CD14-positive monocyte (primary cell): ENCODE measurements at regions not wholly inside any gene's neighbourhood (a gene's known extent, or its start where the extent isn't known, plus 50 kb on each side); places are given as distances from the start of the nearest gene placed in this dataset.

ENCODE experiments used
- DNase-seq, 3 donors: peaks; one replicate each; pipeline ENCODE4 v3.0.0-alpha.2; 2011 to 2022
- H2AFZ ChIP-seq: 2 replicates; pipeline ENCODE4 v1.6.0; 2012; ENCODE audit warnings: mild to moderate bottlenecking, low read depth, low read length, inconsistent platforms; ENCODE audit not compliant: insufficient read depth, poor library complexity, severe bottlenecking
- H3K27ac ChIP-seq, 2 donors: 1 replicate in 1 of 2; 2 replicates in 1 of 2; pipeline ENCODE4 v1.5.1; 2012 to 2013; ENCODE audit warnings: low read length in 2 of 2, control low read depth in 1 of 2, inconsistent platforms in 1 of 2, low read depth in 1 of 2, mild to moderate bottlenecking in 1 of 2
- H3K27me3 ChIP-seq, 2 donors: one replicate each; pipeline versions ENCODE4 v1.6.0 to v1.6.1; 2011 to 2013; ENCODE audit warnings: low read length in 2 of 2; ENCODE audit not compliant: control insufficient read depth in 2 of 2, insufficient read depth in 2 of 2
- H3K36me3 ChIP-seq, 2 donors: replicated peaks in 1 of 2; 1 replicate in 1 of 2; 2 replicates in 1 of 2; pipeline versions ENCODE4 v1.5.1 to v1.6.1; 2012 to 2013; ENCODE audit warnings: low read length in 2 of 2, control low read depth in 1 of 2, inconsistent platforms in 1 of 2, mild to moderate bottlenecking in 1 of 2; ENCODE audit not compliant: insufficient read depth in 2 of 2, control insufficient read depth in 1 of 2
- H3K4me1 ChIP-seq, 2 donors: 1 replicate in 1 of 2; 2 replicates in 1 of 2; pipeline versions ENCODE4 v1.5.1 to v1.6.1; 2012 to 2013; ENCODE audit warnings: low read length in 2 of 2, control low read depth in 1 of 2, inconsistent platforms in 1 of 2, mild to moderate bottlenecking in 1 of 2, moderate library complexity in 1 of 2; ENCODE audit not compliant: insufficient read depth in 2 of 2, control insufficient read depth in 1 of 2
- H3K4me2 ChIP-seq: replicated peaks from 2 replicates; pipeline ENCODE3; 2012; ENCODE audit warnings: low read length, moderate library complexity, mild to moderate bottlenecking; ENCODE audit not compliant: poor library complexity, severe bottlenecking; ENCODE audit errors: extremely low read depth
- H3K4me3 ChIP-seq, 3 experiments: fragments of 200-600 bp in 1 of 3; sonication (generic) in 1 of 3; replicated peaks in 1 of 3; 1 replicate in 2 of 3; 2 replicates in 1 of 3; pipeline ENCODE4 v1.5.1; 2011 to 2013; ENCODE audit warnings: low read length in 3 of 3, mild to moderate bottlenecking in 3 of 3, control low read depth in 2 of 3, low read depth in 2 of 3, inconsistent platforms in 1 of 3, moderate library complexity in 1 of 3
- H3K79me2 ChIP-seq: 2 replicates; pipeline ENCODE4 v1.6.0; 2012; ENCODE audit warnings: mild to moderate bottlenecking, control low read depth, inconsistent platforms, low read length, moderate library complexity; ENCODE audit not compliant: insufficient read depth
- H3K9ac ChIP-seq: 2 replicates; pipeline ENCODE4 v1.6.0; 2017; ENCODE audit warnings: low read length, mild to moderate bottlenecking; ENCODE audit not compliant: insufficient read depth, poor library complexity, severe bottlenecking
- H3K9me3 ChIP-seq, 2 donors: replicated peaks in 1 of 2; 1 replicate in 1 of 2; 2 replicates in 1 of 2; pipeline versions ENCODE4 v1.5.1 to v1.6.1; 2012 to 2013; ENCODE audit warnings: low read length in 2 of 2, control low read depth in 1 of 2; ENCODE audit not compliant: control insufficient read depth in 1 of 2, insufficient read depth in 1 of 2
- H4K20me1 ChIP-seq: 2 replicates; pipeline ENCODE4 v1.6.0; 2012; ENCODE audit warnings: mild to moderate bottlenecking, low read length, control low read depth, moderate library complexity; ENCODE audit not compliant: insufficient read depth
- H3K27ac Mint-ChIP-seq, 7 donors: one replicate each; pipeline ENCODE4 v1.8.0; 2020; ENCODE audit warnings: mild to moderate bottlenecking in 7 of 7, mixed read lengths in 7 of 7, moderate library complexity in 6 of 7, inconsistent platforms in 2 of 7
- H3K27me3 Mint-ChIP-seq, 3 donors: one replicate each; pipeline ENCODE4 v1.8.0; 2021 to 2022; ENCODE audit warnings: low read depth in 3 of 3, mild to moderate bottlenecking in 3 of 3, mixed read lengths in 3 of 3, moderate library complexity in 3 of 3, inconsistent platforms in 1 of 3
- H3K36me3 Mint-ChIP-seq, 2 donors: one replicate each; pipeline ENCODE4 v1.8.0; 2020; ENCODE audit warnings: mixed read lengths in 2 of 2, inconsistent platforms in 1 of 2, mild to moderate bottlenecking in 1 of 2
- H3K4me1 Mint-ChIP-seq: one replicate; pipeline ENCODE4 v1.8.0; 2020; ENCODE audit warnings: mild to moderate bottlenecking, mixed read lengths
- H3K4me3 Mint-ChIP-seq, 2 donors: one replicate each; pipeline ENCODE4 v1.8.0; 2020; ENCODE audit warnings: mild to moderate bottlenecking in 2 of 2, mixed read lengths in 2 of 2, moderate library complexity in 1 of 2
- H3K9me3 Mint-ChIP-seq, 7 donors: one replicate each; pipeline ENCODE4 v1.8.0; 2020 to 2022; ENCODE audit warnings: mixed read lengths in 7 of 7, mild to moderate bottlenecking in 6 of 7, moderate library complexity in 6 of 7, inconsistent platforms in 2 of 7
- WGBS: methylation state at CpG from one replicate; pipeline ENCODE4 v1.1.5; 2013; ENCODE audit warnings: missing lambda C conversion rate; ENCODE audit not compliant: insufficient coverage; 5-methylcytosine and 5-hydroxymethylcytosine counted together
- intact Hi-C, 2 donors: fragments of 100-400 bp; cut with micrococcal nuclease; formaldehyde crosslinking; loops; one replicate each; pipeline versions ENCODE4 v1.15.0 to v1.15.1; 2023
- TF ChIP-seq, protein P1 (sequence below): fragments of 200-600 bp; IDR thresholded peaks from one replicate; pipeline ENCODE4 v1.8.0; 2022; ENCODE audit warnings: antibody characterized with exemption, mild to moderate bottlenecking

DNA sequence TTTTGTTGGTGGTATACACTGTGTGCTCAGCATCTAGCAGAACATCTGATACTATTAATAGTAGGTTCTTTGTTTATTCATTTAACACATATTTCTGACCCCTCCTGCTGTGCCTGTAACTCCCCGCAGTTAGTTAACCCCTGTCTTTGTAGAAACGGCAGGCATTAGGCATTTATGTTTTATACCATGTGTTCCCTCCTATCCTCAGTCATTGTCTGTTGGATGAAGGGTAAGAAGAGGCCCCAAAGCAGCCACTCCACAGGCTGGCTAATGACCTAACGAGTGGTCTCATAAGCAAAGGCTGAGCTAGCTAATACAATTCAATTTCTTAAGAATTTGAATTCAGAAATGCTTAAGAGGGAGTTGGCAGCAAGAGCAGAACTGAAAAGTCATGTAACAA is 170.8 kb downstream of the TMX1 start:
- Histone ChIP-seq H3K79me2 (no peaks in the 10 kb centered on the region), H3K4me3 (no peak overlapping the region), H3K36me3 (no peaks in the 10 kb centered on the region), H3K9me3 (no peaks in the 10 kb centered on the region), H3K4me1 (no peaks in the 10 kb centered on the region), H2AFZ (no peak overlapping the region), H4K20me1 (no peaks in the 10 kb centered on the region), H3K9ac (no peak overlapping the region), H3K4me2 (no peak overlapping the region), H3K27ac (no peak overlapping the region), H3K27me3 (no peaks in the 10 kb centered on the region)
- no CpG with 5 or more reads among the region's 3 CpGs for WGBS
- intact Hi-C loops: no loop called here
- no peak for DNase-seq
- H3K4me1 Mint-ChIP-seq: no peaks in the 10 kb centered on the region
- TF ChIP-seq, protein P1, sequence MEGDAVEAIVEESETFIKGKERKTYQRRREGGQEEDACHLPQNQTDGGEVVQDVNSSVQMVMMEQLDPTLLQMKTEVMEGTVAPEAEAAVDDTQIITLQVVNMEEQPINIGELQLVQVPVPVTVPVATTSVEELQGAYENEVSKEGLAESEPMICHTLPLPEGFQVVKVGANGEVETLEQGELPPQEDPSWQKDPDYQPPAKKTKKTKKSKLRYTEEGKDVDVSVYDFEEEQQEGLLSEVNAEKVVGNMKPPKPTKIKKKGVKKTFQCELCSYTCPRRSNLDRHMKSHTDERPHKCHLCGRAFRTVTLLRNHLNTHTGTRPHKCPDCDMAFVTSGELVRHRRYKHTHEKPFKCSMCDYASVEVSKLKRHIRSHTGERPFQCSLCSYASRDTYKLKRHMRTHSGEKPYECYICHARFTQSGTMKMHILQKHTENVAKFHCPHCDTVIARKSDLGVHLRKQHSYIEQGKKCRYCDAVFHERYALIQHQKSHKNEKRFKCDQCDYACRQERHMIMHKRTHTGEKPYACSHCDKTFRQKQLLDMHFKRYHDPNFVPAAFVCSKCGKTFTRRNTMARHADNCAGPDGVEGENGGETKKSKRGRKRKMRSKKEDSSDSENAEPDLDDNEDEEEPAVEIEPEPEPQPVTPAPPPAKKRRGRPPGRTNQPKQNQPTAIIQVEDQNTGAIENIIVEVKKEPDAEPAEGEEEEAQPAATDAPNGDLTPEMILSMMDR: no peak
- no peaks in the 10 kb centered on the region for H3K36me3 Mint-ChIP-seq
- H3K27ac Mint-ChIP-seq: no peak overlapping the region
- peaks cover 0 to 7% (median 1%) of the 10 kb centered on the region in 3 donors for H3K27me3 Mint-ChIP-seq
- H3K9me3 Mint-ChIP-seq: peaks cover 2 to 13% (median 5%) of the 10 kb centered on the region in 7 donors
- no peak overlapping the region for H3K4me3 Mint-ChIP-seq

DNA sequence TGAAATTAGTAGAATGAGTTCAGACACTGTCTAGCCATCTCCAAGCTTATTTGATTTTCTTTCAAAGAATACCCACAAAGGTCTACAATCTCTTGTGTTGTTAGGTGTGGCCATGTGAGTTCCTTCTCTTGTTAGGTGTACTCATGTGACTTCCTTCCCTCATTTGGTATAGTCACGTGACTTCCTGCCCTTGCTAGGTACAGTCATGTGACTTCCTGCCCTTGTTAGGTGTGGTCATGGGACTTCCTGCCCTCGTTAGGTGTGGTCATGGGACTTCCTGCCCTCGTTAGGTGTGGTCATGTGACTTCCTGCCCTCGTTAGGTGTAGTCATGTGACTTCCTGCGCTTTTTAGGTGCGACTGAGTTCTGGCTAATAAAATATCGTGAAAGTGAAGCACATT is 179.6 kb downstream of the TMX1 start:
- no peaks in the 10 kb centered on the region for H3K4me1 ChIP-seq
- Mint-ChIP-seq H3K9me3 (peaks cover 7 to 26% (median 21%) of the 10 kb centered on the region in 7 donors), H3K27me3 (peaks cover 2 to 7% (median 3%) of the 10 kb centered on the region in 3 donors), H3K27ac (peak overlapping the region in 1 of 7 donors; percentile 37), H3K4me1 (no peaks in the 10 kb centered on the region), H3K36me3 (no peaks in the 10 kb centered on the region), H3K4me3 (no peak overlapping the region)
- no peak overlapping the region for H2AFZ ChIP-seq
- no peaks in the 10 kb centered on the region for H4K20me1 ChIP-seq
- intact Hi-C loops: no loop called here
- TF ChIP-seq, protein P1: no peak
- H3K9me3 ChIP-seq: peaks cover 18 to 21% of the 10 kb centered on the region in 2 donors
- H3K9ac ChIP-seq: no peak overlapping the region
- H3K4me2 ChIP-seq: no peak overlapping the region
- no peak overlapping the region for H3K4me3 ChIP-seq
- 53% methylated on average over 5 of the region's 7 CpGs for WGBS
- H3K27ac ChIP-seq: no peak overlapping the region
- H3K79me2 ChIP-seq: no peaks in the 10 kb centered on the region
- no peaks in the 10 kb centered on the region for H3K27me3 ChIP-seq
- no peak for DNase-seq
- no peaks in the 10 kb centered on the region for H3K36me3 ChIP-seq
